GM04503 (cell line): ENCODE measurements at regions not wholly inside any gene's neighbourhood (a gene's known extent, or its start where the extent isn't known, plus 50 kb on each side); places are given as distances from the start of the nearest gene placed in this dataset.

Source experiments
- DNase-seq: peaks from one replicate; pipeline ENCODE4 v3.0.0-alpha.2; 2012; ENCODE audit warnings: low read depth

DNA sequence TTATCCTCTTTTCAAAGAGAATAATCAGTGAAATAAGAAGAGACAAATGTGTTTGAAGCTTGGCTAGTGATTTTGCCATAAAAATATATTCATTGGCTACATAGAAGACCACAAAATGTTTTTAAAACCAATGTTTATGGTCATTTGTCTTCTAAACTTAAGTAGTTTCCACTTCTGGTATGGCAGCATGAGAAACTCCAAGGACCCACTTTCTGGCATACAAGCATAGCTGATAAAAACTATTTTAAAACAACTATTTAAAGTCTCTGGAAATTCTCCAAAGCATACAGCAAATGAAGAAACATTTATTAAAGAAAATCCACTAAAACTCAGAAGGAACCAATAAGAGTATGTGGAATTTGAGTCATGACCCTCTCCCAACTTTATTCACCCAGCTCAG lies 89.2 kb upstream of the TOMM7 start:
- DNase-seq: peak; percentile 19

GRCh38 chr7:22909917-22910316 lies 87.3 kb upstream of the TOMM7 start:
- no peak for DNase-seq

DNA sequence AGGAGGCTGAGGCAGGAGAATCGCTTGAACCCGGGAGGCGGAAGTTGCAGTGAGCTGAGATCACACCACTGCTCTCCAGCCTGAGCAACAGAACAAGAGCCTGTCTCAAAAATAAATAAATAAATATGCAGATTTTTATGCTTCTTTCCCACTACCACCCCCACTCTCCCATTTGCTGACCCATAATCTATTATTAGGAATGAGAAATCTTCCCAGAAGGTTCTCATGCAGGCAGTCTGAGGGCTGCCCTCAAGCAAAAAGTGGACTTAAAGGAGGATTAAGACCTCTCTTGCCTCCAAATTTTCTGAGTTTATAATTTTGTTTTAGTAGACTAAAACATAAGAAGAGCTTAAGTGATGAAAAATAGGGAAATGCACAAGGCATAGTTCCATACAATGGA lies 85.2 kb upstream of the TOMM7 start:
- DNase-seq: no peak

DNA sequence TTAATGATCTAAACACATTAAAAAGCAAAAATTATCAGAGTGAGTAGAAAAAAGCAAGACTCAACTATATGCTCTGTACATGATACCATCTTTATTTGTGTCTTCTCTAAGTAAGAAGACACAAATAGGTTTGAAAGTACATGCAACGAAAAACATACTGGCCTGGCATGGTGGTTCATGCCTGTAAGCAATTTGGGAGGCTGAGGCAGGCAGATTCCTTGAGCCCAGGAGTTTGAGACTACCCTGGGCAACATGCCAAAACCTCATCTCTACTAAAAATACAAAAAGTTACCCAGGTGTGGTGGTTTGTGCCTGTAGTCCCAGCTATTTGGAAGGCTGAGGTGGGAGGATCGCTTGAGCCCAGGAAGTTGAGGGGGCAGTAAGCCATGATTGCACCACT lies 78.1 kb upstream of the TOMM7 start:
- no peak for DNase-seq

GRCh38 chr7:22900101-22900500 lies 77.5 kb upstream of the TOMM7 start:
- no peak for DNase-seq

- DNase-seq: no peak
Observed at GRCh38 chr7:22896917-22897316, 74.3 kb upstream of the TOMM7 start.

DNA sequence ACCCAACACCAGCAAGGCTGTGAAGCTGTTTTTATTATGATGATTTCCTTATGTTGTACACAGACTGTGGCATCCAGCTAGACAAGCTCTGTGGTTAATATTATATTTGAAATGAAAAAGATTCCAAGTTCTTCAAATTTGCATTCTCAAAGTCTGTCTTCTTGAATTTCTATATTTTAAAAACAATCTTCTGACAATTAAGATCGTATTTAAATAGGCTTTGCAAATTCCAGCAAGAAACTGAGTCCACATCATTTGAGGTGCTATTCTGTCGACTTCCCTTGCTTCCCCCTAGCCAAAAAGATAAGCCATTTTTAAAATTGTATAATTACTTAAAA lies 73.1 kb upstream of the TOMM7 start:
- DNase-seq: no peak

- DNase-seq: peak; percentile 44
Observed at GRCh38 chr7:22895140-22895827, 72.6 kb upstream of the TOMM7 start.

- DNase-seq: no peak
Observed at GRCh38 chr7:22894546-22894945, 71.9 kb upstream of the TOMM7 start.

- no peak for DNase-seq
Observed at GRCh38 chr7:22890773-22891172, 68.1 kb upstream of the TOMM7 start.

- no peak for DNase-seq
Observed at GRCh38 chr7:22885797-22886261, 63.2 kb upstream of the TOMM7 start.

- no peak for DNase-seq
Observed at GRCh38 chr7:22884911-22885788, 62.5 kb upstream of the TOMM7 start.

- DNase-seq: no peak
Observed at GRCh38 chr7:22882106-22882505, 59.5 kb upstream of the TOMM7 start.

- no peak for DNase-seq
Observed at GRCh38 chr7:22879709-22880306, 57.2 kb upstream of the TOMM7 start.

GRCh38 chr7:22879280-22879679 lies 56.6 kb upstream of the TOMM7 start:
- DNase-seq: no peak

DNA sequence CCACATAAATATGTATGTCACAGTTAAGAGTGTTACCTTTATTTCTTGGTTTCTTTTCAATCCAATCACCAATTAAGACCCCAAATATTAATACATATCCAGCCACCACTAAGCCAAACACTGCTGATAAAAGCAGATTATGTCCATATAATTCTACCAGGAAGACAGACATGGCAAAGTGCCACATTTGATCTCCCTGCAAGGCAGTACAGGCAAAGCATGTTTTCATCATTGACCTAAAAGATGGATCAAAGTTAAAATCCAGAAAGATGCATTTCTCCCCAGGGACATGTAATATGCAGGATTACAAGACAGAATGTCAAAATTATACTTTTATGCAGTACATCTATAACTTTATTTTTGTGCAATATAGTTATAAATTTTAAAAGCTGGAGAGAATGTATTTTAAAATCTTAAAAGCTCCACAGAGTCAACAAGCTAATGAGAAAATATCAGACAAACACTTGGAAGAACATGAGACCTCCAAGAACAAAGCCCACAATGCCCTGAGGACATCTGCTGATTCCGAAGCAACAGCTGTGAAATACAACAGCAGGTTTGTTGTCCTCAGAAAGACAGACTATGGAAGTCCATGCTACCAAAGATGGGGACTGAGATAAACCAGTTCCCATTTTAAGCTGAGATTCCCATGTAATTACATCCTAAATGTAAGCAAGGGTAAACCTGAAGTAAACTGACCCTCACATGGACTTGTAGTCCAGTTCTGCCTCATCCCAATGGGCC lies 54.5 kb upstream of the TOMM7 start:
- DNase-seq: no peak

DNA sequence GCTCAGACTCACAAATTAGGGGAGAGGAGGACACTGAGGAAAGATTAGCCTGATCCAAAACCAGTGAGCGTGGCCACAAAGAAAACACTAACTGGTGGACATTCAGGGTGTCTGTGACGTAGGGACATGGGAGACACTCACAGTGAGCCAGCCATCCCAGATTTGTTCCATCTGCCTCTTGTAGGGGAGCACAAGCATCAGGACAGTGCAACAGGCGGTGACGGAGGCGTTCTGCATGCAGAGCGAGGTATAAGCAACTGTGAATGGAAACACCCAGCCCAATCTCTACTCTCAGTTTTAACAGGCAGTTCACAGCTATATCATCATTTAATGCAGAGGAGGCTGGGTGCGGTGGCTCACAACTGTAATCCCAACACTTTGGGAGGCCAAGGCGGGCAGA lies 52.8 kb upstream of the TOMM7 start:
- no peak for DNase-seq

DNA sequence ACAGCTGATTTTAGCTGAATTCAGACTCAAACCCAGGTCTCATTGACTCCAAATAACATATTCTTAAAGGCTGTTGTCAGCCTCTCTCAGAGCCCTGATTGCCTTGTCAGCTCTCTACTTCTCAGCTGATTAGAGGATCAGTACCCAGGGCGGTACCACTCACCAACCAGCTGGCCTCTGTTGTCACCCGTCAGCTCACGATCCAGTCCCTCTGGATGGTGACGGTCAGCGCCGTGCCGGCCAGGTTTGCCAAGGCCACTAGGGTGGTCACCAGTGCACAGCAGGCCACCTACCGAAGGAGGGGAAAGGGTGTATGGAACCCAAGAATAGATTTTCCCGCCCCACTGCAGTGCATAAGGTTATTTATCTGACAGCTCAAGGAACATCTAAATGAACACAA lies 52.3 kb upstream of the TOMM7 start:
- DNase-seq: no peak
